ENCODE measurements at regions not wholly inside any gene's neighbourhood (a gene's known extent, or its start where the extent isn't known, plus 50 kb on each side); places are given as distances from the start of the nearest gene placed in this dataset.

- intact Hi-C loops (cut with micrococcal nuclease): no loop called here
These were observed 356.3 kb upstream of the MGMT start for GRCh38 chr10:129110780-129111179.

- intact Hi-C loops (cut with micrococcal nuclease): no loop called here
These were observed 355.1 kb upstream of the MGMT start for GRCh38 chr10:129111922-129112321.

GRCh38 chr10:129114588-129114987 lies 352.5 kb upstream of the MGMT start:
- intact Hi-C loops (cut with micrococcal nuclease): no loop called here

GRCh38 chr10:129116371-129116770 lies 350.7 kb upstream of the MGMT start:
- intact Hi-C loops (cut with micrococcal nuclease): no loop called here

- intact Hi-C loops (cut with micrococcal nuclease): no loop called here
These were observed 346.6 kb upstream of the MGMT start for GRCh38 chr10:129120441-129120840.

- intact Hi-C loops (cut with micrococcal nuclease): no loop called here
These were observed 344.2 kb upstream of the MGMT start for GRCh38 chr10:129122846-129123245.

GRCh38 chr10:129123428-129123827 lies 343.6 kb upstream of the MGMT start:
- intact Hi-C loops (cut with micrococcal nuclease): no loop called here

- intact Hi-C loops (cut with micrococcal nuclease): no loop called here
These were observed 340.1 kb upstream of the MGMT start for GRCh38 chr10:129126982-129127381.

GRCh38 chr10:129131457-129132132 lies 335.4 kb upstream of the MGMT start:
- intact Hi-C loops (cut with micrococcal nuclease): no loop called here

- intact Hi-C loops (cut with micrococcal nuclease): no loop called here
These were observed 333.2 kb upstream of the MGMT start for GRCh38 chr10:129133856-129134255.

- intact Hi-C loops (cut with micrococcal nuclease): no loop called here
These were observed 332.7 kb upstream of the MGMT start for GRCh38 chr10:129134371-129134770.

GRCh38 chr10:129135624-129136023 lies 331.4 kb upstream of the MGMT start:
- intact Hi-C loops (cut with micrococcal nuclease): no loop called here

- intact Hi-C loops (cut with micrococcal nuclease): no loop called here
These were observed 331.0 kb upstream of the MGMT start for GRCh38 chr10:129136074-129136473.

GRCh38 chr10:129136951-129137350 lies 330.1 kb upstream of the MGMT start:
- intact Hi-C loops (cut with micrococcal nuclease): no loop called here

GRCh38 chr10:129140921-129141885 lies 325.8 kb upstream of the MGMT start:
- intact Hi-C loops (cut with micrococcal nuclease): loop anchor here (5.0 kb wide), 1 partner anchor 109 kb away; no protein-coding TSS in a partner anchor

GRCh38 chr10:129151281-129151680 lies 315.8 kb upstream of the MGMT start:
- intact Hi-C loops (cut with micrococcal nuclease): no loop called here

- intact Hi-C loops (cut with micrococcal nuclease): no loop called here
These were observed 310.6 kb upstream of the MGMT start for GRCh38 chr10:129156406-129156805.

- intact Hi-C loops (cut with micrococcal nuclease): no loop called here
These were observed 309.9 kb upstream of the MGMT start for GRCh38 chr10:129157185-129157584.

- intact Hi-C loops (cut with micrococcal nuclease): no loop called here
These were observed 305.9 kb upstream of the MGMT start for GRCh38 chr10:129161150-129161549.

GRCh38 chr10:129163531-129163930 lies 303.5 kb upstream of the MGMT start:
- intact Hi-C loops (cut with micrococcal nuclease): no loop called here

GRCh38 chr10:129165076-129165720 lies 301.8 kb upstream of the MGMT start:
- intact Hi-C loops (cut with micrococcal nuclease): no loop called here

- intact Hi-C loops (cut with micrococcal nuclease): no loop called here
These were observed 301.3 kb upstream of the MGMT start for GRCh38 chr10:129165770-129166169.

Measured in T-helper 1 cell treated with Interleukin-12 subunit alpha and Interleukin-12 subunit beta and Interleukin-4 antibody, amounts not matched to agents 30 ng/mL and 1 ng/mL, for 36 hours (primary cell).